GM19324 (cell line): ENCODE measurements at regions not wholly inside any gene's neighbourhood (a gene's known extent, or its start where the extent isn't known, plus 50 kb on each side); places are given as distances from the start of the nearest gene placed in this dataset.

ENCODE experiments used
- ATAC-seq: cut with Tn5 transposase; IDR thresholded peaks from one replicate; pipeline ENCODE4 v1.9.1; 2021; ENCODE audit warnings: mild to moderate bottlenecking, moderate library complexity; ENCODE audit not compliant: unreplicated experiment, low FRiP score

GRCh38 chr4:128573781-128574508 is 235.6 kb upstream of the JADE1 start:
- no peak for ATAC-seq

- ATAC-seq = no peak
Observed at GRCh38 chr4:128572778-128573241, 236.7 kb upstream of the JADE1 start.

DNA sequence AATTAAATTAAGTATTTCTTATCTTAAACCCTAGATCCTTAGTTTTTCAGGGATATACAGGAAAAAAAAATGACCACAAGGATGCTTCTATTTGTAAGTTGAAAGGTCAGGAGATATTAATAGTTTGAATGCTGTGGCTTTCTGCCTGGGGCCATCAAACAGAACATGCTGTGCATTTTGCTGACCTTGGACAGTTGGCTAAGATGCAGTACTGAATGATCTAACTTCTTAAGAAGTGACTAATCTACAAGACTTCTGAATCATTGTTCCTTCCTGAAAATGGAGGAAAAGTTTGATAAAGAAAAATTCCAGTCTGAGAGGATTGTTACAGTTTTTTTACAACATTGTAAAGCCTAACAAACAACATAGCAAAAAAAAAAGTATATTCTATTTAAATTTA is 237.8 kb upstream of the JADE1 start:
- ATAC-seq = no peak

DNA sequence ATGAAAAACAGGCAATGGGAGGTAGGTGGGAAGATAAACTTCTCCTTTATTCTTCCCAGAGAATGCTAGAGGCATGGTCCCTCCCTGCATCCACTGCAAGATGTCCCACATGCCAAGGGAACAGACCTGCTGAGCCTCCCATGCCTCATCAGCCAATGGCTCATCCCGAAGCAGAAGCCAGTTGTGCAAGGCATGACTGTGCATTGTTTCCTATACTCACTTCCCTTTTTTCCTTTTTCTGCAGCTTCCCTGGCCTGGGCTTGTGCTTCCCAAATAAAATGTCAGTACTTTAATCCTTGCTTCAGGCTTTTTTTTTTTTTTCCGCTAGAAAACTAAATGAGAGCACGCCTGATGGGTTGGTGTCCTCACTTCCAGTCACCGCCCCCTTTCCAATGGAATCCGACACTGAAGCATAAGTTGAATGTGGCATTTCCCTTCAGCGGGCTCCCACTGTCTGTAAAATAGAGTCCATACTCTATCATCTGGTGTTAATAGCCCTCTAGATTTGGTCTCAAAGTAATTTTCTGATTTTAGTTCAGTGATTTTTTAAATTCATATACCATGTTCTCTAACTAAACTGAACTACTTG is 239.0 kb upstream of the JADE1 start:
- no peak for ATAC-seq

DNA sequence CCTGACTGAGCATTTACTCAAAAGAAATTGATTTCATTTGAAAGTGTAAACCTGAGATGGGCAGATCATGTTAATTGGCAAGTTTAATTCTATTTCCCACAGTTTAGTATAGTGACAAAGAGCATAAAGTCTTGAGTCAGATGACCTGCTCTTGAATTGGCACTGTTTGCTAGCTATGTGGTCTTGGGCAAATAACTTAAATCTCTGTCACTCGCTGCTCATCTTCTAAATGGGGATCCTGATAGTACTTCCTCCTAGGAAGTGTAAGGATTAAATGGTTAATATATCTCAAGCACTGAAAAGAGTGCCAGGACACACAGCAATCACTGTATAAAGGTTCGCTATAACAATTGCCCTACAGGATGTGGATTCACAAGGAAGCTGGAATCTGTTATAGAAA is 242.8 kb upstream of the JADE1 start:
- no peak for ATAC-seq

- ATAC-seq = peak; percentile 51
Observed at GRCh38 chr4:128565565-128566186, 243.8 kb upstream of the JADE1 start.

DNA sequence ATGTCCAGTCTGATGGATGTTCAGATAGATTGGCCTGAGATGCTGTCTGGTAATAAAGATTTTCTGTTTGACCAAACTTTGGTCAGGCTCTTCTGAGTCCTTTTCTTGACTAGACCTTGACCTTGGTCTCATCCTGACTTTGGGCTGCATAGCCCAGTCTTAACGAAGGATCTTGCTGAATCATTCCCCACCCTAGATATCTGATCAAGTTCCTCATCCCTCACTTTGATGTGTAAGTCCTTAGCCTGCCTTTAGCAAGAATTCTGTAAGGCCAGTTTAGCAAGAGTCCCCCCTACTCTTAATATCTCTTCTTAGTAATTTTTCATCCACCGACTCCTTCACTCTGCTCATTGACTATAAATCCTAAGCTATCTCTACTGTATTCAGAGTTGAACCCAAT is 244.4 kb upstream of the JADE1 start:
- ATAC-seq = no peak

DNA sequence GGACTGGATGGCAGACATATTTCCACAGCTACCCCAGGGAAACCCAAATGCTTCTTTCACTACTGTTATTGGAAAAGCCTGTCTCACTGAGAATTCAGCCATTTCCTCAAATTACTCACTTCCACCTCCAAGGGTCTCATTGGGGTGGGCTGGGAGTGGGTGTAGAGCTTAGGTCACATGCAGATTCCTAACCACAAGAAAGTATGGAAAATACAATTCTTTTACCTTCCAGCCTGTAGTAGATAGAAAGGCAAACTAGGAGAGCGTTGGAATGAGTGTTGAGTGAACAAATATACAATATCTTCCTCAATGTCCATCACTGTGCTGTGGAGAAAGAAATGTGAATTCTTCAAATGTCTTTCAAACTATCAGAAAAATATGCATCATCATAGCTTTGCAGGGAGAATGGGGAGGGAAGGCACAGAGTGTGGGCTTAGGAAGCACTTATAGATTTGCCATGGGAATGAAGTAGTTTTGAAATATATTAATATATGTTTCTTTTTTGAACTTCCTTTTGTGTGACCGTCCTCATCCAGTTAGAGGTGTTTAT is 245.3 kb upstream of the JADE1 start:
- no peak for ATAC-seq

DNA sequence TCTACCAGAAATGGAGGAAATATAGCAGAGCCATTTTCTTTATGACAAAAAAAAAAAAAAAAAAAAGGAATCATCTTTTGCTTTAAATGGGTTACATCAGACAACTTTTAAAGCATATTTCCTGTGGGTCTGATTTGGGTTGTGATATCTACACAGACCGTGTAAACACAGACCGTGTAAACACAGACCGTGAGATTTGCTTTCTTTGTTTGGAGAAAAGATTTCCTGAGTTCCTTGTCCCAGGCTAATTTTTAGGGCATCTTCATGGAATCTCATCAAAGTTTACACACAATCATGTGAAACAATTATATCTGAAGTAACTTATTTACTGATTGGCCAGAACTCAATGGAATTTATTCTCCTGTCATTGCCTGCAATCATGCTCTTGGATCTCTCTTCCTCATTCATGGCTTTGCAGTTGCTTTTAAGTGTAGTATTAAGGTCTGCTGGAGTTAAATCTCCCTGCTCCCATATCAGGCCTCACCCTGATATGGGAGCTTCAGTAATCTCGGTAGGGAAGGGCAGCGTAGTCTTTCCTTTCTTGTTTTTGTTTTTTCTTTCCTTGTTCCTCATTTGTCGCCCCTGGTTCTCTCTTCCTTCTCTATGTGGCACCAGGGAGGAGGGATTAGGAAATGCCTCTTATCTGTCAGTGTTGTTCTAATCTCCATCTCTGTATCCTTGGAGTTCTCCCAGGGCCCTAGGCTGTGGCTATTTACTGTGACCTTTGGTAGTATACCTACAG is 248.6 kb upstream of the JADE1 start:
- no peak for ATAC-seq

DNA sequence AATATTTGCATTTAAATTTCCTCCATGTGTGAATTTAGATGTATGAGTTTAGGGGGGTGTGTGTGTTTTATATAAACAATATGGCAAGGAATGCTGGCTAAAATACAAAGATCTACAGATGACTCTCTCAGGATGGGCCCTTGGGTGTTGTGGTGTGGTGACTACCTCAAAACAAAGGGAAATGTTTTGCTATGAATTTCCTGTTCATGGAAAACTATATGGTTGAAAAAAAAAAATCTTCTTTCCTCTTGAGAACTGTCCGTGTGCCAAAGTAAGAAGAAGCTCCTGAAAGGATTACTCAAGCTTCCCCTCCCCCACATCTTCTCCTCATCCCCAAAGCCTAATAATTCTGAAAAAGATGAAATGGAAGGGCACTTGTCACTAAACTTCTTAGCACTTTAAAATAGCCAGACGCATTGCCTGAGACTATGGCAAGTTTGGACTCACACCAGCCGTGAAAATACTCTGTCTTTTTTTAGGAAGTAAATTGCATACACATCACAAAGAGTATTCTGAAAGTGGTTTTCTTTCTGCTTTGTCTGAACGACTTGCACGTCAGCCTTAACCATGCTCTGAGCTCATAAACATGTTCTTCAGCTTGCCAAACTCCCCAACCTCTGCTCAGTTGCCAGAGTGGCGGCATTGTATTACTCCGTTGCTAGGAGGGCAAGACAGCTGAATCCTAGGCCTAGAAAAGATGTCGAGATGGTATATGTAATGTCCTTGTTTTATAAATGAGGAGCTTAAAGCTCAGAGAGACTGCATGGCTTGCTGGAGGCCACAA is 250.4 kb upstream of the JADE1 start:
- ATAC-seq = no peak

GRCh38 chr4:128556756-128557155 is 252.7 kb upstream of the JADE1 start:
- ATAC-seq = no peak

DNA sequence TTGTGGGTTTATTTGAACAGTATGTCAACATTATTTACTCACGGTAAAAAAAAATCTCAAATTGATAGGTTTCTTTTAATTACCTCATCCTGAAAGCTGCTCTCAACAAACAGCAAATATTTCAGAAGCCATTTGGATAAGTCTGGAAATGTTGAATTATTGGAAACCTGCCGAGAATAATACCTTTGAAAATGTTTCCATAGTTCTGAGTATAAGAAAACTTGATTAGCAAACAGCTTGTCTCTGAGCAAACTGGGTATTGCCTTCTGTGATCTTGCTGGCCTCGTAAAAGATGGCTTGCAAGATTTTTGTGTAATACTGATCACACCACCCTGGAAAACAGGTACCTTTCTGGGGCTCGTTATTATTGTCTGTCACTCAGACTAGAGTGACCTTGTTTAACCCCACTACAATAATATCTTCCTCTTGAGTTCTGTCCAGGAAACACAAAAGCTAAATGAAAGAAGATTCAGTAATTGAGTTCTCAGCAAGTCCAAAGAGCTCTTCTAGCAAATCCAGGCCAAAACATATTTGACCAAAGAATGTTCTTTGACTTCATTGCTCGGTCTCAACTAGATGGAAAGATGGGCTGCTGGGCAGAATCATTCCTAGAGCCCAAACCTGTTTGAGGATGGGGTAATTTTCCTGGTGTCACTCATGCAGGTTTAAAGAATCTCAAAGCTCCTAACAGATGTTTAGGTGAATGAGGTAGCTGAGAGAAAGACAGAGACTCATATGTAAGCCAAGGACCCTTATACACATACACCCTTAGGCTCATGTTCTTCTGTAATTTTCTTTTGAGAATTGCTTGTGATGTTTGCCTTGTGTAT is 255.6 kb upstream of the JADE1 start:
- no peak for ATAC-seq

GRCh38 chr4:128552586-128552907 is 257.0 kb upstream of the JADE1 start:
- no peak for ATAC-seq

DNA sequence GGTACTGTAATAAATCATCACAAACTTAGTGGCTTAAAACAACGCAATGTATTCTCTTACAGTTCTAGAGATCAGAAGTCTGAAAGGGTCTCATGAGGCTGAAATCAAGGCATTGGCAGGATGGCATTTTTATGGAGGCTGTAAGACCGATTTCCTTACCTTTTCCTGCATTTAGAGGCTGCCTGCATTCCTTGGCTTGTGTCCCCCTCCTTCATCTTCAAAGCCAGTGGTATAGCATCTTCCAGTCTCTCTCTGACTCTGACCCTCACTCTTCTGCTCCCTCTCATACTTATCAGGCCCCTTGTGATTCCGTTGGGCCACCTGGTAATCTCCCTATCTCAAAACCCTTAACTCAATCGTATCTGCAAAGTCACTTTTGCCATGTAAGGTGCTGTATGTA is 258.2 kb upstream of the JADE1 start:
- no peak for ATAC-seq

DNA sequence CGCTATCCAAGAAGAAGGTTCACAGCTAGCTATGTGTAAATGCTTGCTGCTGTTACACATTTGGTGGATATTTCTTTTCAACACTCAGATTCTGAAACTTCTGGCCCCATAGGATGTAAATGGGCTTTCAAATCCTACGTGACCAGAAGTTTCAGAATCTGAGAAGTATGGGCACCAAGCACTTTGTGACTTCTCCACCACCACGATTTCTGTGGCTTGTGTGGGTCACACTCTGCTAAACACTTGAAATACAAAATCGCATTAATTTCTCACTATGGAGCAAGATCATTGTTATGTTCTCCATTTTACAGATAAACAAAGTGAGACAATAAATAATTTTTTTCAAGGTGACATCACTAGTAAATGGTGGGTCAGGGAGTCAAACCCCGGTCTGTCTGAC is 259.4 kb upstream of the JADE1 start:
- no peak for ATAC-seq

DNA sequence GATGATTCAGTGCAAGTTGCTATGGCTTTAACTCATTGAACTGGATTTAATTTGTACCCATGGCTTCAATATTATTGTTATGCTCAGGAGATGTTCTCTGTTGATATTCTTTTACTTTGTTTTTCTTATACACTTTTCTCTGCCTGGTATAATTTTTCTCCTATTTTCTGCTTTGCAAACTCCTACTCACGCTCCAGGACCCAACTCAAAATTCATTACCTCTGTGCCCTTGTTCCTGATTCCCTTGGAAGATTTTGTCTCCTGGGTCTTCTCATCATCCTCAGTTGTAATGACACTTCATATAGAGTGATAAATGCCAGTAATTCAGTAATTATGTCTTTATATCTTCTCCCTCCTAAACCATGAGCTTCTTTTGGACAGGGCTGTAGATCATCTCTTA is 259.9 kb upstream of the JADE1 start:
- ATAC-seq = no peak

DNA sequence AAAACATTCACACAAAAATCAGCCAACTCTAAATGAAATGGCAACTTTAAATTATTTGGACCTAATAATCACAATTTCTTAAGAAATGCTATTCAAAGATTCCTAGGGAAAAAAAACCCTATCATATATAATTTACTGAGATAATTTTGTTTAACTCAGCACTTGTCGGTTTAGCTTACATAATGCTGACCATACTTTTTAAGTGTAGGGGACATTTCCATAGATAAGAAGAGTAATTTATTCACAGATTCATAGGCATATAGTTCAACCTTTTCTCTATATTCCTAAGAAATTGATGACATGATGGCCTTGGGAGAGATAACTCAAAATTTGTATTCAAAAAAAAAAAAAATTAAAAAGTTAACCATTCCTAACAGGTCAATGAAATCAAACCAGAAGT is 260.8 kb upstream of the PGRMC2 start:
- ATAC-seq = no peak

DNA sequence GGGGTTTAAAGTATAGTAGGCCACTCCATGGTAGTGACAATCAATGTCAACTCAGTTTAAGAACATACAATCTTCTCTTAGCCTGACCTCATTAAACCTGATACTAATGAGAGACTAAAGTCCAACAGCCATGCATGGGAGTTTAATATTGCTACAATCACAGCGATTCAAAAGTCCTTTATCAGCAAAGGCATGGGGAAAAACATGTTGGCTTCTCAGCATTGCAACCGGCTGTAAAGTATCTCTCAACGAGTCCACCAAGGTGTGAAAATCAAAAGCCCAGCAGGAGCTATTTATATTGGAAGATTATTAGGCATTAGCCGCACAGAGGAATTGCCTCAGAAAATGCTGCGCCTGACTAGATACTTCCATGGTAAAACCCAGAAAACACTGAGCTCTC is 256.7 kb upstream of the PGRMC2 start:
- no peak for ATAC-seq

- ATAC-seq = no peak
Observed at GRCh38 chr4:128543696-128544095, 256.1 kb upstream of the PGRMC2 start.

DNA sequence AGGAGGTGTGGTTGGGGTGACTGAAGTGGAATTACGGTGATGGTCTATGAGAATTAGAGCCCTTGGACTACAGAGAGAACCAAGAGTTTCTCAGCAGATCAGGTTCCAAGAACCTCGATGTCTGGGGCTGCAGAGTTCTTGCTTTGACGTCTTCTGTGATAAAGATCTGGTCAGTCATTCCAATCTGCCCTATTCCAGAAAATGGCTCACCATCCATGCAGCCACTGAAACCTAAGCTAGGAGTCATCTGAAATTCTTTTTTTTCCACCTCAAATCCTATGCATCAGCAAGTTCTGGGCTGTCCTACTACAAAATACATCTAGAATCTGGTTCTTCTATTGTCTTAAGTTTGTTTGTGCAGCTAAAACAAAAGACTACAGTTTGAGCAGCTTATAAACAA is 254.4 kb upstream of the PGRMC2 start:
- ATAC-seq = no peak
